NCI-H2171 treated with DMSO at 0.1 percent for 48 hours (cell line): ENCODE measurements at regions not wholly inside any gene's neighbourhood (a gene's known extent, or its start where the extent isn't known, plus 50 kb on each side); places are given as distances from the start of the nearest gene placed in this dataset.
"Not testable (repeated sequence)": the region's sequence is repeated elsewhere in the genome, so short reads cannot be mapped to it uniquely, and the experiment has no call there.

ENCODE experiments used
- DNase-seq: peaks from one replicate; lab custom pipeline; 2025; lab: John Stamatoyannopoulos, UW

DNA sequence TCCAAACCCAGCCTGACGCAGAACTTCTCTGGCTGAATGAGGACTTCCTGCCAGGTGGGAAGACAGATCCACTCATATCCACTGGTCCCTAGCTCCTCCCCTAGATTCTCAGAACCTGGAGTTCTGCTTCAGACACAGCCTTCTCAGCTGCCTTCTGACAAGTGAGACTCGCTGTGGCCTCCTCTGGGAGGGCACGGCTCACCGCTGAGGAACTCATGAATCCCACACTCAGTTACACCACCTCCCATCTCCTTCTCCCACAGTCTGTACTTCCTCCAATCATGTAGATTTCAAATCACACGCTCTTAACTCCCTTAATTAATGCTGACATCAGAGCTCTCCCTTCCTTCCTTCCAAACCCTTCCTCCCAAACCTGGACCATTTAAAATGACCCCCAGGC lies 86.4 kb upstream of the TMEM45B start:
- no peak for DNase-seq

DNA sequence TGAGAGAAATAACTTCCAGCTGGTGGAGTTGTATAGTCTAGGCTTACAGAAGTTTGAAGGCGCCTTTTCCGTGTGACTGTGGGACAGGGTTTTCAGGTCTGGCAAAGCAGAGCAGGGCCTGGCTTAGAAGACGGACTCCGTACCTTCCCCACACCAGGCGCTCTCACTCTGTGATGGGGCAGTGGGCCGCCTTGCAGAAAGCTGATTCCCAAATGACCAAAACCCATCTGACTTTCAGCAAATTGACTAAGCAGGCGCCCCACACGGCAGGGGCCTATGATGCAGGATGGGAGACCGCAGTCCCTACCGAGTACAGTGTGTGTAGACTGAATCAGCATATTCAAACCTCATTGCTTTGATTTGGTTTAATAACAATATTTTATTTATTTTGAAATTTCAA lies 85.8 kb upstream of the TMEM45B start:
- DNase-seq, result no peak

DNA sequence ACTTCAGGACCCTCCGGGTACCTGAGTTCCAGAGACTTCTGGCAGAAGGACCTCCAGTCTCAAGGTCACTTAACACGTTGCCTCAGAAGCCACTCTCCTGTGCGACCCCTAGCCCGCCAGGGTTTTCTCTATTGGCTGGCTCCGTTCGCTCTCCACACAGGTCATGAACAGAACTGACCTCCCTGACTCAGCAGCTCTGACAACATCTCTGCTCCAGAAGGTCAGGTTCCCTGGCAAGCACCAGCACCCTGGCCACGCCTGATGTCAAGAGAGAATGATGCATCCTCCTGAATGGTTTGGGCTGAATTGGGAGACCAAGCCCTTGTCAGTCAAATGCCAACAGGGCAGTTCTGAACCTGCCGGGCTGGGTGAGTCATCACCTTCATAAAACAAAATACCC lies 84.3 kb upstream of the TMEM45B start:
- DNase-seq, result no peak

DNA sequence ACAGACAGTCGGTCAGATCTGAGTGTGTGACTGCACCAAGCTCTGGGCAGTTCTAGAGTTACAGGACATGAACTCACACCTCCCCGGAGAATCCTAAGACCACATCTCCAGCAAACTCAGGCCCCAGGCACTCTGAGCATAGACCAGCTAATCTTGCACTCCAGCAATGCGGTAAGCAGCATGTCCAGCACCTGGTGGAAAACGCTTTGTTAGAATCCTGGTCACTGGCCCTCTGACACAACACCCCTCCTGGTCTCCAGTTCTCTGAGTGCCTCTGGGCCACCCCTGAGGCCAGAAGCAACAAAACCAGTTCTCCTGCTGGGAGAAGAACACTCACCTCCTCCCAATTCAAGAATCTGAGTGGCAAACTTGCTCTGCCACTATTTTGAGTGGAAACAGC lies 82.7 kb upstream of the TMEM45B start:
- DNase-seq, result no peak

DNA sequence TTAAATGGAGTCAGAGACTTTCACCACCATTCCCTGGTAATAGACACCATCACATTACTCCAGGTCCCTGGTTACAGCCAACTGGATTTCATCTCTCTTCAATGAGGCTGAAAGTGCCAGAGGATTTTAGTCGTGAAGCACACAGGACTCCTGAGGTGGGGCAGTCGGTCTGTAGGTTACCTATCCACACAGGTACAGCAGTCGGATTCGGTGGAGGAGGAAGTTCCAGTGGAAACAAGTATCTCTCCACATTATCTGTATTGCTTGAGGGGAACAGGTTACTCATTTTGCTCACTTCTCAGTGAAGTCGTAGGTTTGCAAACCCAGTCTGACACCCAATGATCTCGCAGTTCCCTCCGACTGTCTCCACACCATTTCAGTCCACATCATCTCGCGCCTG lies 82.3 kb upstream of the TMEM45B start:
- DNase-seq, result no peak

DNA sequence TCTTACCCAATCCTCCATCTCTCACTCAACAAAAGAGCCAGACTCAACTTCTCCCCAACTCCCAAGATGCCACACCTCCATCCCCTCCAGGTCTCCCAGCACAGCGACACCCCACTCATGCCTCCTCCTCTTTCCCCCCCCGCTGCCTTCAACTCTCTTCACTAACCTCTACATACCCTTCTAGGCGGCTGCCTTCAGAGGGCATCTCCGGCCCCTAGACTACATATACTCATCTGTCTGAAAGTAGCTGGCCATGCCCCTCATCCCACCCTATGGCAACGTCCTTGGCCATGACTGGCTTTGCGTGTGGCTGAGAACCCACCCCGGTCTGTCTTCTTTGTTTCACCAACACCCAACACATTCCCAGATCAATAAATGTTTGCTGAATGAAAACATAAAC lies 81.7 kb upstream of the TMEM45B start:
- DNase-seq, result no peak

DNA sequence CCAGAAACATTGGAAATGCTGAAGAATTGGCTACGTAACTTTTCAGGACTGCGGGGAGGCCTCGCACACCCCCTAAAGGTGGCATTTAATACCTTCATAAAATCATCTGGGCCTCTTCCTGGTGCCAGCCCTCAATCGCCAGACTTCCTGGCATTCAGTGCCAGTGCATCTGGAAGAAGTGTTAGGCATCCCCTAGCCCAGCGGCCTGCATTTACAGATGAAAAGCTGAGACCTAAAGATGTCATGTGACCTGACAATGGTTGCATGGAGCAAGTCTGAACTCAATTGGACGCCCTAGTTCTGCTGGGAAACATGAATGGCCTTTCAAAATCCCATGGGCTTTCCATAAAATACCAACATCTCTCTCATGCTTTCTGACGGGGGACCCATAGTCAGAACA lies 81.0 kb upstream of the TMEM45B start:
- no peak for DNase-seq

DNA sequence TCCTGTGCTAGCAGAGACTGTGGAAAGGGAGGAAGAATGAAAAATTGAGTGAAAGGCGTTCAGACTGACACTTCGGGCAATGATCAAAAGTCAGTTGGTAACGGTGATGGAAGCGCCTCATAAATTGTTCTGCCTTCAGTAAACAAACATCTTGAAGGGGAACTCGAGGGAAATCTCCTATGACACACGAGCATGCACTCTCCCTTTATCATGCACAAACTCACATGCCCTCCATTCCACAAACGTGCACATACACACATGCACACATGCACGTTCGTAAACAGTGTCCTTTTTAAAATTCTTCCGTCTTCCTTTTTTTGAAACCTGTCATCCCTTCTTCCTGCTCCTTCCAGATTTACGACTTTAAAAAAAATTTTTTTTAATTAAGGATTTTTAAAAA lies 77.8 kb upstream of the TMEM45B start:
- DNase-seq, result no peak

DNA sequence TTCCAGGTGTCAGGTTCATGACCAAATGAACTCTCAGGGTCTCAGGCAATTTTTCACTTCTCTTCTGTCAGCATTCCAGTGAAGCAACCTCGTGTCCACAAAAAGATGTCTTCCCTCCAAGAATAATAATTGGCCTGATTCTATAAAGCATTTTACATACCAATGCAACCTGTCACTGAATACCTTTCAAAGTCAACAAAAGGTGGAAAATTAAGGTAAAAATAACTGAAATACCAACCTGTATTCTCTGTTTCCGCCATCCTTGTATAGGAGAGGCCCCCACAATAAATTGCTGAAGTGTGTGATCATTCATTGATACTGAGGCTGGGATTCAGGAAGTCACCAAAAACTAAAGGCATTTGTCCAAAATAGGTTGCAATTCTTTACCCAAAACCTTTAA lies 77.4 kb upstream of the TMEM45B start:
- no peak for DNase-seq

DNA sequence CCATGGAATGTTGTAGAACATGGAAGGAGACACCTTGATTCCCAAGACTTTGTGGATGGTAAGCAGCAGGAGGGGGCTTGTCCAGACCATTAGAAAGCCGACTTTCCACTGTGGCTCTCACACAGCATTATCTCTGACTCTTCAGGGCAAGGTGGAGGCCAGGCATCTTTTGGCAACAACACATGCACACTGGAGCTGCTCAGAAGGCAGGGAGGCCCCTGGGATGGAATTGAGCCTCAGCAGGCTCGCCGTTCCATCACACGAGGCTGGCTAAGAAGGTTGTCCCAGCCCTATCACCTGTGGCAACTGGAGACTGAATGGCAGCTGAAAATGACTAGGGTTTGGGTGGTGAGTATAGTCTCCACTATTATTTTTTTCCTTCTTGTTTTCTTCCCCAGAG lies 76.3 kb upstream of the TMEM45B start:
- DNase-seq, result no peak

DNA sequence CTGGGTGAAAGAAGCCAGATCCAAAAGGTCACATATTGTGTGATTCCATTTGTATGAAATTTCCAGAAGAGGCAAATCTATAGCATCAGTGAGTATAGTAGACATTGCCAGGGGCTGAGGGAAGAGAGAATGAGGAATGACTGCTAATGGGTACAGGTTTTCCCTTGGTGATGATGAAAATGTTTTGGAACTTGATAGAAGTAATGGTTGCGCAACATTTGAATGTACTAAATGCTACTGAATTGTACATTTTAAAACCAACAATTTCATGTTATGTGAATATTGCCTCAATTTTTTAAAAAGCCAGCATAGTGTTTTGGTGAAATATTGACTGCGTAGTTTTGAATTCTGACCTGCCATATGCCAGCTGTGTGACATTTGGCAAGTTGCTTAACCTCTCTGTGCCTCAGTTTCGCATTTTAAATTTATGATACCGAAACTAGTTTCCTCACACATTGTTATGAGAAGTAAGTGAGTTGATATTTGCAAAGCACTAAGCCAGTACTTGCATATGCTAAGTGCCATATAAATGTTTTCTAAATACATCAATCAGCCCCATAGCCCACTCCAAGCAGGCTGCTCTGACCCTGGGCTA lies 75.4 kb upstream of the TMEM45B start:
- DNase-seq, result no peak

DNA sequence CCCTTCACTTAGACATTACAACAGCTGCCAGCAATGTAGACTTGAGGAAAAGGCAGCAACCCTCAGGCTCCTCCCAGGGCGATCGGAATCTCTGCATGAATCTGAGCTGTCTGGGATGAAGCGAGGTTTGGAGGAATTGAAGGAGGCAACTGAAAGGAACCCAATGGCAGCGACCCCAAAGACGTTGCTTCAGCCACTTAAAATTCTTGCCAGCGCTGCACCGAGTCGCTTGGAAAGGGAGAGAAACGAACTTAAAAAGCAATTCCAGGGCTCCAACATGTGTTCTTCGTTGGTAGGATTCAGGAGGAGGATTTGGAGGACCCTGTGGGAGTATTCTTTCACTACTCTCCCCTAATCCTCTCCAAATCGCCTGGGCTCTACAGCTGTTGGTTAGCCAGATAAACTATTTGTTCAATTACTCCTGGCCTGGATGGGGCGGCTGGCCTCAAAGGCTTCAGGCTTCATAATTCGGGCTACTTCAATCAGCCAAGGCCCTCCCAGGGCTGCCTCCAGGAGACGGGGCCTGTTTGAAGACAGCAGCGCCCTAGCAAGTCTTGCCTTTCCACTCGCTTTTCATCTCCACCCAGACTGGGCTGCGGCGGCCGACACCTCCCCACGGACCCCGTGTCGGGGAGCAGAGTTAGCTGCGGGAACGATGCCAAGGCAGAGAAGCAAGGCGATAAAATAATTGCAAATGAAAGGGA lies 72.4 kb upstream of the TMEM45B start:
- DNase-seq, result no peak

DNA sequence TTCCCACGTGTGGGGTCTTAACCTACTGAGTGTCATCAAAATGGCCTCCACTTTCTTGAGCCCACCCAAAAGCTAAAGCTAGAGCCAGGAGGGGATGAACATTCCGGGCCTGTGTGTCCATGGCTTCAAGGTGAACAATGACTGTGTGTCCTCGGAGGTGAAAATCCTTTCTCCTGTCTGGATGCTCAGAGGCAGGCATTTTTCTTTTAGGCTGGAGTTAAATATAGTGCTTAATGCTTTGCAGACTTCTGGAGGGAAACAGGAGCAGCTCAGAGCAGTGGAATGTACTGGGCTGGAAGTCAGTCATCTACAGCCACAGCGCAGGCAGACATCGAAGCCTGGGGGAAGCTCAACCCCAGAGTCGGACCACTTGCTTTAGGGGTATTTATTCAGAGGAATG lies 68.6 kb upstream of the TMEM45B start:
- no peak for DNase-seq

DNA sequence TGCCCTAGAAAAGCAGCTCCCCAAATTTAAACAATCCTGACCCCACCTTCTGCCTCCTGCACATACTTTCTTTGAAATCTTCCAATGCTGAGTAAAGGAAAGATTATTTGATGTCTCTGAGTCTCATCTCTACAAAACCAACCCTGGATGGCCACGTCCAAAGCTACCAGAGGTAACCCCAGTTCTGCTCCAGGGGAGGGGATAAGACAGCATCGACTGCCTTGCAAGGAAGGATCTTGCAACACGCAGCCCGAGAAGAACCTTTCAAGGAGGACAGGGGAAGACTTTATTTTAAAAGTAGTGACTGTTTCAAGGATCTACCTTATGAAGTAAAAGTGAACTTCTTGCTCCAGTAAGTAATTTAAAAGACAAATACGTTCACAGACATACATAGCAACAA lies 66.5 kb upstream of the TMEM45B start:
- DNase-seq, result no peak

DNA sequence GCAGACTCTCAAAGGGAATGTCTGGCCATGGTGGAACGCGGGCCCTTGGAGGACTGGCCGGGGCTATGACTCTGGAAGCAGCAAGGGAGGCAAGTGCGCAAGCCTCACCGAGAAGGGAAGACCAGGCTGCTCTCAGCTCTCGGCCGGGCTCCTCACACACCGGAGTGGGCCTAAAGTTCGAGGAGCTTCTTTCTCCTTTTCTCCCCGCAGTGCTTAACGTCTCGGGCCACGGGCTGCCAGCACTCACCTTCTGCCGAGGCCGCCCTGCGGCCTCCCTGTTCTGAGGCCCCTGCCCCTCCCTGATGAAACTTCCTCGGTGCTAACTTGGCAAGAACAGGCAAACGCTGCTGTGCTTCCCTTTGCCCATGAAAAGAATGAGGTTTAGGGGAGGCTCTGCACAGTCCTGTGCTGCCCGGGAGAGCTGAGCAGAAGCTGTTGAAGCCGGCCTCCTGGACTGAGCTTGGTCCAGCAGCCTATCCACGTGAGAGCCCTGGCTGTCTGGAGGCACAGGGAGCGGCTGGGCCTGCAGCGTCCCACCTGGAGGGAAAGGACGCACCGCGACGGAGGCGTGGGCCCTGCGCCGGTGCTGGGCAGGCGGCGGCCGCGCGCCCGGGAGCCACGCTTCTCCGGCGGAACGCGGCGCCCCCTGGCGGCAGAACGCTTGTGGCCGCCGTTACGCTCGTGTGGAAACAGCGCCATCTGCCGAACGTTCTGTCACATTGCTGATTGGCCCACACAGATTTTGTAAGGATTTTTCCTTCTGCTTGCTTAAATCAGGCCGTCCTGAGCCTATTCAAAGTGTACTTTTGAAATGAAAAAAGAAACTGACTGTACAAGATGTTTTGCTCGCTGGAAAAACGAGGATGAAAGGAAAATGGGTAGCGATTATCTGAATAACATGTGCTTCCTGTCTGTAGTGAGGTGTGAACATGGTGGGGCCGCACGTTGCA lies 65.0 kb upstream of the TMEM45B start:
- DNase-seq, result peak; percentile 33

DNA sequence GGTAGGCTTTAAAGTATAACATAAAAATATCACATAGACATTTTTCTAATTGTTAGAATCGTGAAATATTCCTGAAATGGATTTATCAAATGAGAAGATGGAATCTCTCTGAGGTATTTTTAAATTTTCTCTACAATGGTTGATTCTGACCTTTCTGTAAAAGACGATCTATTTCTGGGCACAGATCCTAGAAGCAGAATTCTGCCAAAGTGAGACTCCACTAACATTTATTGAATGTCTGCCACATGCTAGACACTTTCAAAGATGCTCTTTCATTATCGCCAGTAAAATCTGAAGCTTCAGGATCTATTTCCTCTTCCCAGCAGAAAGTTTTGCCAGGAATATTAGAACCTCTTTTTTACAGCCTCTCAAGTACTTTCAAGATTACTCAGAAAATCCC lies 64.1 kb upstream of the TMEM45B start:
- DNase-seq, result no peak

DNA sequence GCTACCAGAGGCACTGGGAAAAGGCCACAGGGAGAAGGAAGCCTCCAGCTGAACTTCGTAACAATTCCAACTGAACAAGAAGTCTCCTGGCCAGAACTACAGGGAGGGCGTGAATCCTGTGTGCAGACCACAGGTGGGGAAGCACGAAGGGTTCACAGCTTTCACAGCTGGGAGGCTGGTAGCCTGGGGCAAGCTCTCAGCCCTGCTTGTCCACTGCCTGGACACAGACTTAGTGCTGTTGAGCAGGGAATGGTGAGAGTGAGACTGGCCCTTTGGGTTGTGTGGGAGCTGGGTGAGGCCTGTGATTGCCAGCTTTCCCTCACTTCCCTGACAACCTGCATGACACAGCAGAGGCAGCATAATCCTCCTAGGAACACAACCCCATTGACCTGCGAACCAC lies 52.1 kb upstream of the TMEM45B start:
- not testable (repeated sequence) for DNase-seq

DNA sequence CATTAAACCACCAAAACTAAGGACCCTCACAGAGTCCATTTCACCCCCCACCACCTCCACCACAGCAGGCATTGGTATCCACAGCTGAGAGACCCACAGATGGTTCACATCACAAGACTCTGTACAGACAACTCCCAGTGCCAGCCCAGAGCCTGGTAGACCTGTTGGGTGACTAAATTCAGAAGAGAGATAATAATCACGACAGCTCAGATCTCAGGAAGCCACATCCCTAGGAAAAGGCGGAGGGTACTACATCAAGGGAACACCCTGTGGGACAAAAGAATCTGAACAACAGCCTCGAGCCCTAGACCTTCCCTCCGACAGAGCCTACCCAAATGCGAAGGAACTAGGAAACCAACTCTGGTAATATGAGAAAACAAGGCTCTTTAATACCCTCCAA lies 51.4 kb upstream of the TMEM45B start:
- not testable (repeated sequence) for DNase-seq
